Superior temporal gyrus (tissue), 1 donor: ENCODE measurements at regions not wholly inside any gene's neighbourhood (a gene's known extent, or its start where the extent isn't known, plus 50 kb on each side); places are given as distances from the start of the nearest gene placed in this dataset.
"Not testable (repeated sequence)": the region's sequence is repeated elsewhere in the genome, so short reads cannot be mapped to it uniquely, and the experiment has no call there.

ENCODE experiments used
- DNase-seq: peaks from one replicate; pipeline ENCODE4 v3.0.0-alpha.2; 2016; ENCODE audit errors: extremely low spot score

DNA sequence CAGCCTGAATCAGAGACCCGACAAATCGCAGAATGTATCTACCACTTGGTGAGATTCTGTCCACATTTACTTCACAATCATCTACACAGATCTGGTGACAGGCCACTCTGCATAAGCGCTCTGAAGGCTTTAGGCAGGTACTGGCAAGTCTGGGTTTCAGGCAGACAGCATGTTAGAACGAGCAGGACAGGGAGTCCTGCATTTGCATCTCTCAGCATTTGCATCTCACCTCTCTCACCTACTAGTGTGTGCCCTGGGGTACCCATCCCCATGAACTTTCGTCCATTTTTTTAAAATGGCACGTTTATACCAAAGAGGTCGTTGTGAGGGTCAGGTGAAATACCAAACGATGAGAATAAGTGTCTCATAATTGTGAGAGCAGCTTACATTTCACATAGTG, 108.2 kb downstream of the SPATA31A1 start:
- DNase-seq = peak; percentile 17

DNA sequence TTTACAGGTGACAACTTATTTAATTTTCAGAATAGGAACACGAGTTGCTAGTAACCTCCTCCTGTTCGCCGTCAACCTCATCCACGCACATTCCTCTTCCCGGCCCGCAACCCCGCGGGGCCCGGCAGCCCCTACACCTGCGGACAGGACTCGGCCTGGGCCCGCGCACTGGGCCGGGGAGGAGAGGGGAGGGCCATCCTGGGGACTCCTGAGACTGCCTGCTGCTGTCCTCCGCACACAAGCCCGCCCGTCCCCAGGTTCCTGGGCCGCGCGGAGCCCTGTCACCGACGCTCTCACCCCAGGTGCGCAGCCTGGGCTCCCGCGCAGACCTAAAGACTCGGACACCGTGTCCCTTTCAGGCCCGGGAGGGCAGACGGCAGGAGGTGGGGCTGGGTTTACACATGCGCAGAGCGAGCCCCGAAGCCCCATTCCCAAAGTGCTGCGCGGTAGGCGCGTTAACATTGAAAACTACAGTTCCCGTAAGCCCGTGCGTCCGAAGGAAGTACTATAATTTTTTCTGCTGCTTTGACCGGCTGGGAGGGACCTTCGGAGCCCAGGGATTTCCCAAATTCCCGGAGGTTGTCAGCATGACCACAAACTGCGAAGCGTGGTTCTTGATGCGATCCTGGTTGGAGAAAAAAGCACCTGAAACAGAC, 108.8 kb downstream of the SPATA31A1 start:
- DNase-seq = peak; percentile 87

DNA sequence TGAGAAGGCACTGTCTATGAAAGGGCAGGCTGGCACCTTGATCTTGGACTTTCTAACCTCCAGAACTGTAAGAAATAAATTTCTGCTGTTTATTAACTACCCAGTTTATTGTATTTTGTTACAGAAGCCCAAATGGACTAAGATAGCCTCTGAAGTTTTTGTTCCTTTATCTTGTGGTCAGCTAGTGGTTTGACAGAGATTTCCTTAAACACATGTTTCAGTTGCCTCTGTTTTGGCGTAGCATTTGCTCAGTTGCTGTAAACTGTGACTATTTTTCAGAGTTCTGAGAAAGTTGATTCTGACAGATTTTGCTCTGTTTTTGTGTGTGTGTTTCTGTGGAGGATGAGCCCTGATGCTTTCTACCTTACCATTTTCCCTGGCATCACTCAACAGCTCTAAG, 119.0 kb downstream of the SPATA31A1 start:
- DNase-seq = not testable (repeated sequence)

DNA sequence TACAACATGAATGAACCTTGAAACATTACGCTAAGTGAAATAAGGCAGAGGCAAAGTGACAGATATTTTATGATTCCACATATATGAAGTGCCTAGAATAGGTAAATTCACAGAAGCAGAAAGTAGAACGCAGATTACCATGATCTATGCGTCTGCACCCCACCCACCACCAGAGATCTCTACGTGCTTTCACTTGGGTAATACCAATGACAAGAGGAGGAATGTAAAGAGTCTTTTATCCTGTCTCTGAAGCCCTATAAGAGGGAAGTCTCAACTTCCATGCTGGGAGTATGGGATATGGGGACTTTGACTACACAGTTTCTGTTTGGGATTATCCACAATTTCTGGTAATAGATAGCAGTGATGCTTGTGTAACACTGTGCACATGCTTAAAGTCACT, 127.6 kb downstream of the SPATA31A1 start:
- DNase-seq = not testable (repeated sequence)

DNA sequence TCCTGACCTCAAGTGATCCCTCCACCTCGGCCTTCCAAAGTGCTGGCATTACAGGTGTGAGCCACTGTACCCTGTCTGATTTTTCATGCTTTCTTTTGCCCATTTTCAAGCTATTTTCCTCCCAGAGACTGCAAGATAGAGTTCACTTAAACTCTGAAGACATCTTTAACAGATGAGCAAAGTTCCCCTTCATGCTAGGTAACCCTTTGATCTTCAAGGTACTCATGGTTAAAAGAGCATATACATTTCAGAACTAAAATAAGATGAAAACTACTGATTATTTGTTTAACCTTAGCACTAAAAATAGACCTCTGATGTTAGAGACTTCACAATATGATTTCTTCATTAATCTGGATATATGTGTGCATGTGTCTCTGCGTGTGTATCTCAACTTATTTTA, 128.4 kb downstream of the SPATA31A1 start:
- not testable (repeated sequence) for DNase-seq

DNA sequence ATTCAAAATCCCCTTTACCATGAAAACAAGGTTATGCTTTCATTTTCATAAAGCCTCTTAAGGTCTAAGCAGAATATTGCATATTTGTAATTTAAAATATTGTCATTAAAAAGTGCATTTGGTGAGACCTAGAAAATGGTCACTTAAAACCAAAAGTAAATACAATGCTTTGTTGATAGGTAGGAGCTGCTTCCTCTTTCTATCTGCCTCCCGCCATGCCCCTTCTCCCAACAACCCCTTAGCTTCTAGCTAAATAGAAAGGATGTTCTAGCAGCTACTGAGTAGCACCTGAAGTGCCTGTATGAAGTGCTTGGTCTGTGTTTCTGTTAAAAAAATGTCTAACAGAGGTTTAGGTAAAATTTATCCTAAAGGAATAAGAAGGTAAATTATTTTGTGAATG, 128.8 kb downstream of the SPATA31A1 start:
- not testable (repeated sequence) for DNase-seq

DNA sequence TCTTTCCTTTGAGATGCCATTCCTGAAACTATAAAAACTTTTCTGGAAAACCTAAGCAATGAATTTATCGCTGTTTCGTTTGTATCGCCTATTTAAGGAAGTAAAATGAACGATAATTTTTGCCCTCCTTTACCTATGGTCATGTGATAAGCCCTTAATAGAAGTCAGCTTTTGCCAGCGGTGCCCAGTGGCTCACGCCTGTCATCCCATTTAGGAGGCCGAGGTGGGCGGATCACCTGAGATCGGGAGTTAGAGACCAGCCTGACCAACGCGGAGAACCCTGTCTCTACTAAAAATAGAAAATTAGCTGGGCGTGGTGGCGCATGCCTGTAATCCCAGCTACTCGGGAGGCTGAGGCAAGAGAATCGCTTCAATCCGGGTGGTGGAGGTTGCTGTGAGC, 132.0 kb downstream of the SPATA31A1 start:
- not testable (repeated sequence) for DNase-seq

DNA sequence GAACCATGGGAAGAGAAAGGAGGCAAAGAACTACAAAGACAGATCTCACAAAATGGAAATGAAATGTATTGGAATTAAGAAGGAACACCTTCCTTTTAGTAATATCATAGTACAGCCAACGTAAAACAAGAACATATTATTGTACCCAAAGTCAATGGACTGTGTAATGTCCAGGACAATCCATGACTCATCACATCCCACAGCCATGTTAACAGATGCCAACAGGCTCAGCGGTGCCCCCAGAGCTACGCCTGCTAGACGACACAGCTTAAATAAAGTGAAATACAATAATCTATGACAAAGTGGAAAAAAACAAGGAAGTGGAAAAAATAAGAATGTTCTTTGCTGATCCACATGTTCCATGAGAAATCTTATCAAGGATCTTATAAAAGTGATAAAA, 140.8 kb downstream of the SPATA31A1 start:
- DNase-seq = not testable (repeated sequence)

DNA sequence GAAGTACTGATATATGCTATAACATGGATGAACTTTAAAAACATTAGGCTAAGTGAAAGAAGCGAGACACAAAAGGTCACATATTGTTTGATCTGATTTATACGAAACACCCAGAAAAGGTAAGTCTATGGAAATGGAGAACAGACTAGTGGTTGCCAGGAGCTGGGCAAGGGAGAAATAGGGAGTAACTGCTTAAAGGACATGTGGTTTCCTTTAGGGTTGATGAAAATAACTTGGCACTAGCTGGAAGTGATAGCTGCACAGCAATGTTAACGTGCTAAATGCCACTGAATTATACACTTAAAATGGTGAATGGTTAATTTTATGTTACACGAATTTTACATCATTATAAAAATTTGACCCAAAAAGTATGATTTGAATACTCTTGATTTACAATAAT, 147.7 kb downstream of the SPATA31A1 start:
- DNase-seq = not testable (repeated sequence)

DNA sequence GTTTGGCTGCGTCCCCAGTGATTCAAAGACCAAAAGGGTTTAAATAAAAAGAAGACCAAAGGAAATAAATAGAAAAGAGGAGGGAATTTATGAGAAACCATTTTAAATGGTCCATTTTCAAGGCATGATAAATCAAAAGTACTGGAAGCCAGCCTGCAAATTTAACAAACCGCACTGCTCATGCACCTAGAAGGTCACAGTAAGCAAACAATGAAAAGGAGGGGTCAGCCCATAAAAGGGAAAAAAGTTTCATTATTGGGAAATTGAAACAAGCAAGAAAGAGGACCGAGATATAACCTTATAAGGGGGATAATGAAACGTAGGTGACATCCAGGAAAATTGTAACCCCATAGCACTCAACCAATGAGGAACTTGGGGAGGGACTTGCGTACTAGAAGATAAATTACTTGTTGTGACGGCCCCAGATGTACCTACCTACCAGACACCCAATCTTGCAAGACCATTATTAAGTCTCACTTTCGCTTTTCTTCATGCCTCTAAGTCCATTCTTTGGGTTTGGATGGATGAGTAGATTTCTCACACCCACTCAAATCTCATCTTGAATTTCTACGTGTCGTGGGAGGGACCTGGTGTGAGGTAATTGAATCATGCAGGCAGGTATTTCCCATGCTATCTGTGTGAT, 172.0 kb downstream of the SPATA31A1 start:
- DNase-seq = not testable (repeated sequence)

DNA sequence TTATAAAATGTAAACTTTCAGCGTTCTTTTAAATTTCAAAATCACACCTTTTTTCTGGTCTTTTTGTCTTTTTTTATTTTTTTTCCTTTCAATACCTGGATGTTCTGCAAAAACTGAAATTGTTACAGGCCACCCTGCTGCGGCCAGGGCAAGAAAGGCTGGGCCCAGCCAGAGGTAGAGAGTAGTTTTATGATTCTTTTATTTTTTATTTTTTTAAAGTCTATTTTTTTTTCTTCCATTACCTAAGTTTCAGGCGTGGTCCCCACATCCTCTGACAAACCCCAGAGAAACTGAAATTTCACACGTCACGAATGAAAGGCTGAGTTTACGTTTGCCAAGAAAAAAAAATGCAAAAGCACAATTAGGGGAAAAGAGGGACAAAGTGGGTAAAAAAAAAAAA, 177.1 kb downstream of the SPATA31A1 start:
- DNase-seq = not testable (repeated sequence)

DNA sequence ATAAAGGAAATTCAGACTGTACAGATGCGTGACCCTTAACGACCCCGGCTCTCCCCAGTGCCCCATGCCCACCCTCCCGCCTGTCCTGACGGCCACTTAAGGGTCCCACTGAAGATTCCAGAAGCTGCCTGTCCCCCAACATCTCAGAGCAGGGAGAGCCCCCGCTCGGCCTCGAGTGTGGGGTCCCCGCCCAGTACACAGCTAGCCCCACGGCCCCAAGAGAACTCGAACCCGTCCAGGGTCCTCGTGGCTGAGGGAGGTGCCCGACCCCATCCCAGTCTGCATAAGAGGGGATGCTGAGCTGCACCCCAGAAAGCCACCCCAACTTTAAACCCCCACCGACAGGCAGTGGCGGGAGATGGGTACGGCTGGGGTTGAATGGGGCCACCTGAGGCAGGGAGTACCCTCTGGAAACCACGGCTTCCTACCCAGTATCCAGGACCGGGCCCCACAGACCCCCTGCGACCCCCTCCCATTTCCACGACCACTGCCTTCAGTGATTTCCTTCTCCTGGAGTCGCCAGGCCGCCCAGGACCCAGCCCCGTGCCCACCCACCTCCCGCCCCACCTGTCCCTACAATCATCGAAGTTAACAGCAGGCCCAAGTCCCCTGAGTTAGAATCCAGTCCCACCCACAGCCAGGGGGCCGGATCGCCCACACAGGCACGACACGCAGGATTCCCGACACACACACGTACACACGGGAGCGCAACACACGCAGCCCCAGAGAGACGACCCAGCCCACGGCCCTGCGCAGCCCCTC, 177.7 kb downstream of the SPATA31A1 start:
- not testable (repeated sequence) for DNase-seq

DNA sequence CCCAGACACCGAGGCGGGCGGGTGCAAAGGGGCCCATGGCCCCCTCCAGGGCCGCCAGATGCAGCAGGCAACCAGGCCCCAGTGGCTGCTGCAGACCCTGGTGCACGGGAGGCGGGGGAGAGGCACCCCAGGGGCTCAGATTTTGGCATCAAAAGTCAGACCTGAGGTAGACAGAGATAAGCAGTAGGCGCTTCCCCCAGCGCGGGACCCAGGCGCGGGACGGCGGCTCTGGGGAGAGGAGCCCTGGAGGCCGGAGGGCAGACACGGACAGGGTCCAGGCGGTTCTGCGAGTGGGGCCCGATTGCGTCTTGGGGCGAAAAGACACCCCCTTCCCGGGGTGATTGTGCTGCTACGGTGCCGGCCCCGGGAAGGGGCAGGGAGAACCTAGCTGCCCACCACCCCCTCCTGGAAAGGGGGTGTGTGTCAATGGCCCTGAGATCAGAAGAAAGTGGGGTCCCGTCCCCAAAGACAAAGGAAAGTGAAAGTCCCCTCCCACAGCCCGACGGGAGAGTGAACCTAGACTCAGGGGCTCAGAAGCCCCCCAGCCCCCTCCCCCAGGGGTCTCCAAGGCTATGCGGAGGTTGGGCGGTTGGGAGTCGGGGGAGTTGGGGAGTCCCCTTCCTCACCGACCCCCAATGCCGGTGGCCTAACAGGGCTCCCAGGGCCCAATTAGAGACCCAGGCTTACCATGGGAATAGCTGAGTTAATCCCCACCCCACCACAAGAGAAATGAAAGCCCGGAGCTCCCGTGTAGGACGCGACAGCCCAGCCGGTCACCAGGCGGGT, 178.5 kb downstream of the SPATA31A1 start:
- not testable (repeated sequence) for DNase-seq

DNA sequence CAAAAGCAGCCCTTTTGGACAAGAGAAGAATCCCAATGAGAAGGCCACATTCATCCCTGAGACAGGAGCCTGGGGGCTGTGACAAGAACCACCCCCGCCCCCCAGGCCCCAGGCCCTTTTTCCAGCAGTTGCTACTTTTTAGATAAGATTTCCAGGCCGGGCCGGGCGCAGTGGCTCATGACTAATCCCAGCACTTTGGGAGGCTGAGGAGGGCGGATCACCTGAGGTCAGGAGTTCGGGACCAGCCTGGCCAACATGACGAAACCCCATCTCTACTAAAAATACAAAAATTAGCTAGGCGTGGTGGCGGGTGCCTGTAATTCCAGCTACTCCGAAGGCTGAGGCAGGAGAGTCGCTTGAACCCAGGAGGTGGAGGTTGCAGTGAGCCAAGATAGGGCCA, 179.4 kb downstream of the SPATA31A1 start:
- DNase-seq = not testable (repeated sequence)

DNA sequence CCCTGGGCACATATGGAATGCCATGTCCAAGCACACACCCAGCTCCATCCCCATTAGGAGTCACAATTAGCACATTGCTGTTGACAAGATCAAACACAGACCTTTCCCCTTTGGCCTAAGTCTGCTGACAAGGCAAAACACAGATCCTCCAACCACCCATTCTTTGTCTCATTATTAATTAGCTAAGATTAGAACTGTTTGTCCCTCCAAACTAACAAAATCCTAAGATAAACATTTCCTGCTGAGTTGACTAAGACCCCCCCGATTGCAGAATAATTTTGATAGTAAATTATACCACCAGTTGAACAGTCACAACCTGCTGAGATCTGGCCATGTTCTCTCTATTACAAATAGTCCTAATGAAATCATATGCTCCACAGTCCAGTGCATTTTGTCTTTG, 186.7 kb downstream of the SPATA31A1 start:
- DNase-seq = not testable (repeated sequence)

DNA sequence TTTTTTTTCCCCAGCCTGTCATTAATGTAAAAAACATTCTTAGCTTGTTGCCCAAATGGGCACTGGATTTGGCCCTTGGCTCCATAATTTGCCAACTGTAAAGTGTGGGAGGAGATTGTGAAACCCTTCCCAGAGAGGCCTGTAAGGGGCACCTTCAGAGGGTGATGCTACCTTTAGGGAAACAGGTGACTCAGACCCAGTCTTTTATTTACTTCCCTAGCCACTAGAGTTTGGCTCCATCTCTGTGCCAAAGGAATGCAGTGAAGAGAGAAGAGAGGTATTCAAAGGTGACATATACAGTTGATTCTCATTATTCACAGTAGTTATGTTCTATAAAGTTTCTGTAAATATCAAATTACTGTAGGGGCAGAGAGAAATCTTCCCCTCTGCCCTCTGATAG, 189.6 kb downstream of the SPATA31A1 start:
- not testable (repeated sequence) for DNase-seq

DNA sequence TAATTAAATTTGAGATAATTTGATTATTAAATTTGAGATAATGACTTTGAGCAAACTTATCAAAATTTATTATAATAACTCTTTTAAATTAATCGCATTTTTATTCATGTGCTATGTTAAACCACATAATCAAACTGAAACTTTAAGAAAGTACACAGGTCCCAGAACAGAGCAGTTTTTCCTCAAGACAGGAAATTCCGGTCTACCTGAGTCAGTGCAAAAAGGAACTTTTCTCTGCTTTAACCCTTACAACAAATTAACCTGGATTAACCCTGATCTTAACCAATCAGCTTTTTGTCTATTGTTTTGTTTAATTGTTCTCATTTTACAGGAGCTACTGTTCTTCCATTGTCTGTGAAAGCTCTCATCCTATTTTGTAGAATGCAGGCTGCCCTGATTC, 195.1 kb downstream of the SPATA31A1 start:
- DNase-seq = not testable (repeated sequence)

DNA sequence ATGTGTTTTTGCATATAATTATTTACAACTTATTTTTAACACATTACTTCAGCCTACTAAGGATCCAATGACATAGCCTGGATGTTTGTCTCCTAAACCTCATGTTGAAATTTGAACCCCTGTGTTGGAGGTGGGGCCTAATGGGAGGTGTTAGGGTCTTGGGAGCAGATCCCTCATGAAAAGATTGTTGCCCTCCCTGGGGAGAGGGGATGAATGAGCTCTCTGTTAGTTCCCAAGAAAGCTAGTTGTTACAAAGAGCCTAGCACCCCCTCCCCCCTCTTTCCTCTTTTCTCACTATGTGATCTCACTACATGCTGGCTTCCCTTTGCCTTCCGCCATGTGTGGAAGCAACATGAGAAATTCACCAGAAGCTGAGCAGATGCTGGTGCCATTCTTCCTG, 196.1 kb downstream of the SPATA31A1 start:
- not testable (repeated sequence) for DNase-seq

DNA sequence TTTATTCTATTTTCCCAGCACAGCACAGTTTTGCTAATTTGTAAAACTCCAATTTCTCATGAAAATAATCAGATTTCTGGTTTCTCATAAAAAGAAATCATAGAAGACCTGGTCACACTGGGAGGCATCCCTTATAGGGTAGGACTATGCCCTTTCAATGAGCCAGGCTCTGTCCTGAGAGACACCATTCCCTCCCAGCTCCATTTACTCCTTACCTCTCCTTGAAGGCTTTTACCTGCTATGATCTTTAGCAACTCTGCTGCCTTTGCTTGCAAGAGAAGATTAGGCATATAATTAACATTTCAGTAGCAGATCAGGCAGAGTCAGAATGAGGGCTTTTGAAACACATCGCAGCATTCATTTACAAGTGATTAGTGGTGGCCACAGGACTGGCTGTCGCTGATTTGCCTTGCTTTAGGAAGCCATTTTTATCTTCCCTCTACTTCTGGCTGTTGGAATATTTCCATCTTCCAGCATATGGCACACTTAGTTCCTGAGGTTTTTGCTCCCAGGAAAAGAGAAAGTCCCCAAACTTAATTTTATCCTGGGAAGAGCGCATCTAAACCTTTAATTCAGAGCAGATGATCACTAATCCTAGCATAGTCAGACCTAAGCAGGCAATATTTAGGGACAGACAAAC, 196.9 kb downstream of the SPATA31A1 start:
- not testable (repeated sequence) for DNase-seq

DNA sequence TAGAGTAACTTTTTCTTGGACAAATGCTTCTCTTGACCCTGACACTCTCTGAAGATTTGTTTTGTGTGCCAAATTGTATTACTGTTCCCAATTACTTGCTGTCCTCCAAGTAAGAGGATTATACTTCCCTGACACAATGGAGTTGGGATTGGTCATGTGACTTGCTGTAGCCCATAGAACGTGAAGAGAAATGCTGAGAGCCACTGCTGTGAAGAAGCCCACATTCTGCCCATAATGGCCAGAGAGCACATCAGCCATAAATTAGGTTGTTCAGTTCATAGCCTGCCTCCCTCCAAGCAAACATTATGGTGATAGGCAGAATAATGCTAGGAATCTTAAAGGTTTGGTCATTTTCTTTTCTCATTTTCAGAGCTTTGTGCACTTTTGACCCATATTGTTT, 198.9 kb downstream of the SPATA31A1 start:
- not testable (repeated sequence) for DNase-seq

DNA sequence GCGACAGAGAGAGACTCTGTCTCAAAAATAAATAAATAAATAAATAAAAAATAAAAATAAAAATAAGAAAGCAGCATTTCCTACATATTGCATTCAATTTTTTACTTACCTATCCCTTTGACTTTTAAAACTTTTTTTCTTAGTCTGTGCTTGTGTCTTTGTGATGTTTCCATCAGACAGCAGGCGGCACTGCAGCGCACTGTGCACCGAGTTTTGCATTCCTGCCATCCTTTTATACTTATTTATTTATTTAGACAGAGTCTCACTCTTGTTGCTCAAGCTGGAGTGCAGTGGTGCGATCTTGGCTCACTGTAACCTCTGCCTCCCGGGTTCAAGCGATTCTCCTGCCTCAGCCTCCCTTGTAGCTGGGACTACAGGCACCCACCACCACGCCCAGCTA, 203.9 kb downstream of the SPATA31A1 start:
- DNase-seq = not testable (repeated sequence)
